CD4-positive, alpha-beta T cell treated with Interleukin-6 at 100 ng/mL for 8 hours (primary cell): ENCODE measurements at regions not wholly inside any gene's neighbourhood (a gene's known extent, or its start where the extent isn't known, plus 50 kb on each side); places are given as distances from the start of the nearest gene placed in this dataset.

Experiments used
- DNase-seq: peaks from one replicate; pipeline ENCODE4 v3.0.0-alpha.2; 2020; ENCODE audit warnings: mixed read lengths, low spot score

DNA sequence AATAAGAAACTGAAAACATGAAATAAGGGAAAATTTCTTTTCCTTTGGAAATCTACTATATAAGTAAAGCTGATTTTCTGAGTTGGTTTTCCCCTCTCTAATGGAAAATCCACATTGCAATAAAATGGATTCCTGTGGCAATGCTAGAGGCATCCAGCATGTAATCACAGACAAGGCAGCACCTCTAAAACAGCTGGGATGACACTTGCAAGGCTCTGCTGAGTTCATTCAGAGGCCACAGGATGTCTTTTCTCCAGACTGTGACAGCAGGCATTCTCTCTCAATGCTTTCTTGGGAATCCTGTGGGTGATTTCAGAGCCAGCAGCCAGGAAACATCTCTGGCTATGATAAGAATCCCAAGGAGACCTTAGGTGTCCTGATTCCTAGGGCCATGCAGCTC is 201.3 kb upstream of the BLID start:
- DNase-seq, result no peak

DNA sequence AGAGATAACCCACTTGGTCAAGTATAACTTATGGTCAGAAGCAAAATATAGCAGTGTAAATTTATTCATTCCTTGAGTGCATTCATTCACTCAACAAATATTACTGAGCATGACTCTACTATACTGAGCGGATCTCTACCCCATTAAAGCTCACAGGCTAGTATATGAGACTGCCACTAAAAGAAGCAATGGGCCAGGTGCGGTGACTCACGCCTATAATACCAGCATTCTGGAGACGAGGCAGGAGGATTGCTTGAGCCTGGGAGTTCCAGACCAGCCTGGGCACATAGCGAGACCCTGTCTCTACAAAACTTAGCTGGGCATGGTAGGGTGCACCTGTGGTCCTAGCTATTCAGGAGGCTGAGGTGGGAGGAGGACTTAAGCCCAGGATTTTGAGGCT is 197.6 kb upstream of the BLID start:
- DNase-seq, result no peak

DNA sequence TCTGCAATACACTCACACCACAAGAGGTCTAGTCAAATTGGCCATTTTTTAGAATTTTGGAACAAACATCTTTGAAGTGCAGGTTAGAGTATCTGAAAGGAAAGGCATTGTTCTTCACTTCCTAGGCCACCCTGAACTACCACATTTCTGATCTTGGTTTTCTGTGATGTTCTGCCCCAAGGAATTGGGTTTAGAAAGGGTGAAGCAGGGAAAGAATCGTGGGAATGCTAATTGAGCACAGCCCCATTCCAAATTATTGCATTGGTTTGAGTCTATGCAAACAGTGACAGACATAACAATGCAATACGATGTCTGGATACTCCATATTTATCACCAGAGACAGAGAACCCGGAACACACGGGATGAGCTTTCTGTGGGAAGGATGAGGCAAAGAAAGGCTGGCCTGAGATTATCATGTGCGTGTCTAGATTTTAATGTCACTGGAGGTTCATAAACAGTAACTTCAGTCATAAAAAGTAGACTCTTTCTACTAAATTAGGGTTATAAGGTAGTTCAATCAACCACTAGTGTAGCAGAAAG is 195.3 kb upstream of the BLID start:
- DNase-seq, result no peak

DNA sequence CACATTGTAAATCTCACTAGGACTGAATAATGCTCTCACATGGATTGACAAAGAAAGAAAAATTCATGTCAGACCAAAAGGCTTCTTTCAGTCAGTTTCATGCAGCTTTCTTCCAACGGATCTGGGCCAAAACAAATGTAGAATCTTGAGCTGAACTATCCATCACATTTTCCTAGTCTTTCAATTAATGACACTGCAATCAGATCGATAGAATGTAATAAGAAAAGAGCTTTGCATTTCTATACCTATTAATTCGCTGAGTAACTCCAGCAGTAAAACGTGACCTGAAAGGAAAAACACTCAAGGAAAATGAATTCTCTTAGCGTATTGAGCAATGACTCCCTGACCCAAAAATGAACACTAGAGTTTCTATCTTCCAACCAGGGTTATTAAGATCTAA is 194.8 kb upstream of the BLID start:
- DNase-seq, result no peak

DNA sequence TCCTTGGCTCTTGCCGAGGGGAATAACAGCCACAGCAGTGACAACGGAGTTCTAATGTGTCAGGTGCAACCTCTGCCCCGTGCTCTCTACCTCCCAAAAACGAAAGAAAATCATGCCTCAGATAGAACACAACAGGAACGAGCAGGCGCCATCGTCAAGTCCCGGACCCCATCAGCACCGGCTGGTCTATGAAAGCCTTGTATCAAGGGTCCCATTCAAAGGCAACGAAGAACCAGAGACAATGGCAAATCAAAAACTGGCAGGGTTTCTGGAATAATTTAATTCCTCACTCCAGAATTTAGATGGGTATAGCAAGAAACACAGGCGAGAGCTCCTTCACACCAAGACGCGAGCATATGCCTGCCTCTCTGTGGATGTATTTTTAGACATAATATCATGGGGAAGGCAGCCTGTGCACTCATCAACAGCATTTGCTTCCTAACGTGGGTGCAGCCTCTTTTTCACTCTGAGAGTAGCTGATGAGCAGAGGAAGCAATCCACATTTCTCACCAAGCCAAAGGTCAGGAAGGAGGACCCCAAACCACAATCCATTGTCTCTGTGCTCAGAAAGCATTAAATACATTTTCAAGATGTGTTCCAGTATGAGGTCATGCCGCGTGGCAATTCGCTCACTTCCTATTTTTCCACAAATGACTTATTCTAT is 193.4 kb upstream of the BLID start:
- DNase-seq, result no peak

DNA sequence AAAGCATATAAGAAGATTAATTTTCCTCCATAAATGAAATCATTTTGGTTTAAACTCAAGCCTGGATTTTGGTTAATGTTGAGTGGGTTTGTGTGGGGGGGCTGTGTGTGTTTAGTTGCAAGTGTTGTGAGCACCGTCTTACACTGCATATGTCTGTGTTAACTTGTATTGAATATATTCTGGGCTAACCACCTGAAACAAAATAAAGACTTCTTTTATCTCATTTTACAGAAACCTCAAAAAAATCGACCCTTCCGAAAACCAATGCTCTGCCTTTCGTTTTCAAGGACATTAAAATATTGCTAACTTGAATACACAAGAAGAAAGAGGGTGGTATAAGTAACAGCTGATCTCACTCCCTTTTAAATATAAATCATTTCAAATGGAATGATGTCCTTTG is 192.2 kb upstream of the BLID start:
- no peak for DNase-seq

DNA sequence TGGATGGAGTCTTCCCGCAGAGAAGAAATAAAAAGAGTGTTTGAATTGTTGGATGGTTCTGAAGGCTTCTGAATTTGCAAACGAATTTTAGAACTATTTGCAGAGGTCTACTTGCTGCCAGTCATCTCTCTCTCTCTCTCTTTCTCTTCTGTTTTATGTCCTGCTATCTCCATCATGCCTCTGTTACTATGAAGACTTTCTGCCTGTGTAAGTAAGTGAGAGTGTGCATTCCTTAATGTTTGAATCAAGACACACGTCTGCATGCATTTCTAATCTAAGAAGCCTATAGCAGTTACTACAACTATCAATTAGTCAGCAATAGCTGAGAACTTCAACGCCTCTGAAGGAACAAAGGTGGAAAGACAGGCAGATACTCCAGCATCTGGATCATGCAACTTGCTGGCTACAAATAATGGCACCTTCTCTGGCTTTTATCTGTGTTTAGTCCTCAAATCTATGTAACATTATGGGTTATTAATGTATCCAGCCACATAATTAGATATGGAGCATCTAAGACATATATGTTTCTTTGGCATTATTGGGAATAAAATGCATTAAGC is 191.5 kb upstream of the BLID start:
- DNase-seq, result no peak

DNA sequence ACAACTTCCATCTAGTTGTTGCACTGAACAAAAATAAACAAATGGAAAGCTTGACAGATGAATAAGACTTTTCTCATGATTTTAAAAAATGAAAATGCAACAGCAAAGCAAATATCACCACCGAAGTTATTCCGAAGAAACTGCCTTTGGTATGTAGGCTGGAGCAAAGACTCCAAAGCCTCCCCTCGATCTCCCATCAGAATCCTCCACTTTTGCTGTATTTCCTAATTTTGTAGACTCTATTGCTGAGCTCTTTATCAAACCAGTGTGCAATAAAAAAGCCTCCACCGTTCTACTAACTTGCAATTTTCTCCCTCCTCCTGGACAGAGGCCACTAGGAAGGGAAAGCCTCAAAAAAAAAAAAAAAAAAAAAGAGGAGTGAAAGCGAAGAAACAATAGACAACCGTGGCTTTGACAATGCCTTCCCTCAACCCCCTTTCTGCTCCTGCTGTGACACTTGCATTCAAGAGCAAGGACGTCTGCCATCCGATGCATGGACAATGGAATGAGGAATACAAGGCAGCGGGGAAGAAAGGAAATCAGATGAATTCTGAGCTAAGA is 190.9 kb upstream of the BLID start:
- no peak for DNase-seq

DNA sequence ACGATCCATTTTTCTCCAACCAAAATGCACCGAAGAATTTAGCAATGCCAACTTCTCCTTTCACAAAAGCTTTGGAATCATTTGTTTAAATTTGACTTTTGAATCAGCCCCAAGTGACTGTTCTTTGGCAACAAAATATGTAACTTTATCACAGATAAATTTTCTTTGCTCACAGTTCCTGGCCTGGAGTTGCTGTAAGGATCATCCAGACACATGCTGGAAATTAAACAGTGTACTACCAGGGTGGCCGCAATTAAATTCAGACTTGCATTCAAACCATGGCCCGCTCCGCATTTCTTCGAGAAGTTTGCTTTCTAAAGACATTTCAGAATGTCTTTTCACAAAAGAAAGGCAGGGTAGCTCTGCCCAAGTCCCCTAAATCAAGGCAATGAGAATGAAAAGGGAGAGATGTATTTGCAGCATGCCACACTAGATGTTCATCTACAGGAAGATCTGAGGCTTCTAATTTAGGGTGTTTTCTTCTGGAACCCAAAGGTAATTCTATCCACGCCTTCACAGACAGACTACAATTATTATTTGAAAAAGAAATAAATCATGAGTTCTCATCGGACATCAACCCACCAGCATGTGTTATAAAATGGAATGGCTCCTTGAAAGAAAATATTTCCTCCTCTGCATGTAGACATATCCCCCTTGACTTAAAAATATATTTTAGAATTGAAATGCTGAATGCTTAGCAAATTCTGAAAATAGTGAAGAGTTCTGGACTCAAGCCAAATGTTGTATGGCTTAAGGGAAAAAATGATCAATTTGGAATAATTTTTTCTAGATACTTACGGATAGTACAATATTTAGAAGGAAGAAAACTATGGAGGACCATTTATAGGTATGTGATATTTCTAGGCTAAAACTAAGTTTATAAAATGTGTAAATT is 189.7 kb upstream of the BLID start:
- no peak for DNase-seq

DNA sequence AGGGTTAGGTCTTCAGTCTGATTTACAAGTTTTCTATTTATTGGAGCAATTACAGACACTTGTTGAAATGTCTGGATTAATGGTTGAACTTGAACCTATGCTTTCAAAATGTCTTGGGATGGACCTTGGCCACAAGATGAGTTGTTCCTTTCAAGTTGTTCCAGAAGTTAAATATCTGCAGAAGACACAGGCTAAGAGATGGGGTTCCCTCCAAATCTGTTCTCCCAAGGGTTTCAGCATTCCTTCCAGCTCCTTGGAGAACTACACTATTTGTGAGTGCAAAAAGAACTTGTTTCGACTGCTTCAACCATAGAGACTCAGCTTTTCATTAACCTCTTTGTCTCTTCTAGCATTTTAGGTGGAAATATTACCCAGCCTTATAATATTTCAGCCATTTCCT is 189.0 kb upstream of the BLID start:
- DNase-seq, result no peak

DNA sequence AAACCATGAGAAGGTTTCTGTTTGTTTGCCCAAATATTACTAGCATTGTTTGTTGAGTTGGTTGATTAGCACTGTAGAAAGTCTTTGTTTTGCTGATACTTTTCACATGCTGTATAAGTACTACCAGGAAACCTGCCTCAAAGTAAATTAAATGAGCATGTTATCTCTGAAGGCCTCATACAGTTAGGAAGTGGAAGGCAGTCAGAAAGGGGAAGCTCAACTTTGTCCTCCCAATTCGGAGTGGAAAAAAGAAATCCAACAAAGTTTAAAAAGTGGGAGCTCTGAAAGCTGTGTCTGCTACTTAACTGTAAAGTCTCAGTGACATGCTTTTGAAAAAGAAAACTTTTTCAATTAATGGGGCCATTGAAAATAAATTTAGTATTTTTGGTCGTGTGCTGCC is 188.3 kb upstream of the BLID start:
- no peak for DNase-seq

DNA sequence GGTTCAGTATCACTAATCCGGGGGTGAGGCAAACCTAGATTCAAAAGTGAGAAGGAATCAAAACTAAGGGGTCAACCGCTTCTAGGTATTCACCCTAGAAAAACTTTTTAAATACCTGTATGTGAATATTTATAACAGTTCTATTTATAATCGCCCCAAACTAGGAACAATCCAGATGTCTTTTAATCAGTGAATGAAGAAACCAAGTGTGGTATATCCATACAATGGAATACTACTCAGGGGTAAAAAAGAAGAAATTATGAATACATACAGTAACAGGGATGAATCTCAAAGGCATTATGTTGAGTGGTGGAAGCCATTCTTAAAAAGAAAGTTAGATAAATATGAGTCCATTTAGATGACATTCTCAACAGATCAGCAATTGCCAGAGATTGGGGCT is 178.0 kb upstream of the BLID start:
- no peak for DNase-seq

DNA sequence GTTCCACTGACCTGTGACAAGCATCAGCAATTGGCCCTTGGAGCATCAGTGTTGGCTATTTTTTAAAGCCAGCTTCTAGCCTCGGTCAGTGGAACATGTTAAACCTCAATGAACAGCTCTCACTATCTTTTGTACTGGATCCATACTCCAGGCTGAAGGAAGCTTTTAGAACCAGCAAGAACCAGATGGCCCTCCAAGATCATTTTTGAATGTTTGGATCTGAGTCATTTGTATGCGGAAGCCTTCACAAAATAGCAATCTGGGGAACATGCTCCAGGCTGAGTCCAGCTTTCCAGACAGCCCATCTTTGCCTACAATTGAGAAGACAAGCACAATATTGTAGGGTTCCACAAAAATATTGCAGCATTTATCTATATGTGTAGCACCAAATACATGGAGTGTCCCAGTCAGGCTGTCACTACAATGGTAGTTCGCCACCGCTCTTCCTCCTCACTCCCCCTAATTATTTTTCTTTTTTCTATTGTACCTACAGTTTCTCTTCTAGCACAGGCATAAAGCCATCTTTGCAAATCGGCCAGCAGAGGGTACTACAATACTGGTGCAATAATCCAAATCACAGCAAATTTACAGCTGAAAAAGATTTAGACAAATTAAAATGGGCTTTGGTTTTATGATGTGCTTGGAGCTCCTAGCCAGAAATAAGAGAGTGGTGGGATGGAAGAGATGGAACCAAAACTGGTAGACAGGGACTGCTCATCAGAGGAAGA is 177.4 kb upstream of the BLID start:
- DNase-seq, result no peak

DNA sequence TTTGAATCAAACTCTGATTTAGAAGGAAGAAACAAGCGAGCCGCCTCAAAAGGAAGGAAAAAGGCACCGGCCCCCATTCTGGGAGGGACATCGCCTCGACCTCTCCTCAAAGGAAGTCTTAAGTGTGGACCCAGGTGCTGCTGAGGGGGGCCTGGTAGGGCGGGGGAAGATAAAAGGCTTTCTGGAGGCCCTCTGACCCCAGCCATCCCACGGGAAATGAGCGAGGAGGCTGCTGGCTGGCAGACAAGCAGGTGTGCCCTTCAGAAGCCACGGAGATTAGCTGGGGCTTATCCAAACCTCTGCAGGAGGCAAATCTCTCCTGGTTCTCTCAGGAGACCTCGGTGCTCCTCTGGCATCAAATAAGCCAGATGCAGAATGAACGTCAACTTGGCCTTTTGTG is 171.4 kb upstream of the BLID start:
- no peak for DNase-seq

DNA sequence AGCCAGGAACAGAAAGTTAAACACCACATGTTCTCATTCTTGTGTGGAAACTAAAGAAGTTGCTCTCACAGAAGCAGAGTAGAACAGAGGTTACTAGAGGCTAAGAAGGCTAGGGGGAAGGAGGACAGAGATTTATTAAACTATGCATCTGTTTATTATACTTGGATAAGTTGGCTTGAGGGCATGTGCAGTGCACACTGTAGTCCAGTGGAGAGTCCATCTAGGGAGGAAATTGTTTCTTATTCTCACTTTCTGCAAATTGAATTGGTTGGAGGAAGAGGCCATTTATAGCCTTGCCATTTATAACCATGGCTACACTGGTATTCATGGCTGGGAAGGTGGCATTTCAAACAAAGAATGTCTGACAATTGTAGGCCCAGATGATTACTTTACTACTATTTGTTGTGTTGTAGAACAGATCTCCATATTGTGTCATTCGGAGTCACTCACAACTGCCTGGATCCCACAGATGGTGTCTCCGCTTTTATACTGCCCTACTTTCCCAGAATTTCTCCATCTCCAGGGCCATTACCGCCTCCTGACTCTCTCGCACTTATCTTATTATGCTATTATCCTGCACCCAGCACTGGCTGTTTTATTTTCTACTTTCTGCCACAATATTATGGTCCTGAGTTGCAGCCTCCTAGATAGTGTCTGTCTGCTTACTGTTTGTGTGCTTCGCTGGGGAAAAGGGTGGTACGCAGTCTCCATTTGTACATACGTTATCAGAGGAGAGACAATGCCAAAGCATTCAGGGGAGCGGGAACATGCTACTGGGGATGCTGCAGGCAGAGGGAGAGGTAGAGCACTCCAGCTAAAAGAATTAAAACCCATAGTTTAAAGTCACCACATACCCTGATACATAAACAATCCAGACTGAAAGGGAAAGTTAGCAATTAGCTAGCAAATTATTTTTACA is 169.3 kb upstream of the BLID start:
- DNase-seq, result no peak

DNA sequence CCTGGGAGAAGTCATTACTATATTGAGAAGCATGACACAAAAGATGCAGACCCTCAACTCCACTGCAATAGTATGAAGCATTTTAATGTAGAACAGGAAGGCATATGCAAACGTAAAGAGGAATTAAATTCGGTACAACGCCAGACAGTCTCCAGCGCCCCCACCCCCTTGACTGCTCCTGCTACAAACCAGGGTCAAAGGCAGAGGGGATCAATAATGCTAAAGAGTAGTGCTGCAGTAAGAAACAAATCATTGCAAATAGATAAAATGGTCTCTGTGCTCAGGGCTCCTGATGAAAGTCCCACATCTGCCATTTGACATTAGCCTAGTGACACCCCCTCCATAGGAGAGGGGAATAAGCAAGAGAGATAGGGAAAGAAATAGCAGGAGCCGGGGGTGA is 164.9 kb upstream of the BLID start:
- no peak for DNase-seq

DNA sequence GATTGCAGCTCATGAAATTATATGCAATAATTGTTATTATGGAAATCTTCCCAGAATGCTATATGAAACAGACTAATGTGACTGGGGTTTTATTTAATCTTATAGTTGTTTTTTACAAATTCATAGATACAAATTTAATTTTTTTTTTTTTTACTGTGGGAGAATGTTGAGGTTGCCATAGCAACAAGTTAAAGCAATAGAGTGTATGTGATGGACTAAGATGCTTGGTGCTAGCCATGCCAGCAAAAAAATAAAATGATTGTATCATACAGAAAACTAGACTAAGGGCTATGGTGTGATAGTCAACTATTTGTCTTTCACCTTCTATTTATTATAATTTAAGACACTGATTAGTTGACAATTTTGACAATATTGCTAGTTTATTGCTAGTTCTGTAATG is 163.2 kb upstream of the BLID start:
- no peak for DNase-seq

DNA sequence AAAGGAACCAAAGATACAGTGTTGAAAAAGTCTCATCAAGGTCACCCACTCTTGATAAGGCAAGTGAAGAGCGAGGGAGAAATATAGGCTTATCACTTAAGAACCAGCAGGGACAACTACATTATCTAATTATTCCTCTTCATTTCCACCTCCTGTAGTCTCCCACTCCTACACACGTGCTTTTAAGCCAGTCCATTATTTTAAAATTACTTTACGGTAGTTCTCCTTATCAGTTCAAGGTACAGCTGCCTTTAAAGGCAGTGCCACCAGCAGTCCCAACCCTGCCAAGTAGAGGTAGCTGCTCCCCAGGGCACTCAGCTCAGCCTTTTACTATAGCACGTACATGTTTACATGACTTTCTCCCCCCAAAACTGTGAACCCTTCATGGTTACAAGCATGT is 161.5 kb upstream of the BLID start:
- DNase-seq, result no peak

DNA sequence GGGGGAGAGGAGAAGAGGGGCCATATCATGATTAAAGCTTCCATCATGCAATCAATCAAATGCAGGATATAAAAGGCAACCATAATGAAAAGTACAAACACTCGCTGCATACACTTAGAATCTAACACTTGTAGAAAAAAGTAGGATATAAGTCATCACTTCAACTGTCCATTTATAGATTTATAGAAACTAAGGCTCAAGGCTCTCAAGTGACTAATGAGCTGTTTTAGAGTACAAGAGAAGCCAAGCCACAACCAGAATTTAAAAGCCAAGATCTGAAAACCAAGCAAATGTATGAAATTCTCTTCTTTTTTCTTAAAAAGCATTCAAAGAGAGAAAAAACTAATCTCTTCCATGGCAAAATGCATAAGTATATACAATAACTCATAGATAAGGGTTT is 160.2 kb upstream of the BLID start:
- no peak for DNase-seq

DNA sequence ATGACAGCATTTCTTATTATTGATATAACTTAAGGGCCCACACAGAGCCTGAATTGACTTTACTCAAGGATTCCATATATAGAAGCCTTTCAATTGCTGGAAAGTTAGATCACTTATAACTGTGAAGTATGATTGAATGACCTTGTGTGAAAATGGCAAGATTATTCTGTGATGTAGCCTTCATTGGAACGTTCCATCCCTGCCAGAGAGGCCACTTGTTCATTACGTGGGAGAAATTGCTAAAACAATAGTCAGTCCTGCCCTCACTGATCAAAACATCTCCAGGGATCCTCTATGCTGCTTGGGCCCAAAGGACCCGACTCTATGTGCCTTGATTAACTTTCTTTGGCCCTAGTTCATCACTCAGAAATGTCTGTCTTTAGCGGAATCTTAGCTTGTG is 159.5 kb upstream of the BLID start:
- no peak for DNase-seq
